ENCODE measurements at regions not wholly inside any gene's neighbourhood (a gene's known extent, or its start where the extent isn't known, plus 50 kb on each side); places are given as distances from the start of the nearest gene placed in this dataset.

DNA sequence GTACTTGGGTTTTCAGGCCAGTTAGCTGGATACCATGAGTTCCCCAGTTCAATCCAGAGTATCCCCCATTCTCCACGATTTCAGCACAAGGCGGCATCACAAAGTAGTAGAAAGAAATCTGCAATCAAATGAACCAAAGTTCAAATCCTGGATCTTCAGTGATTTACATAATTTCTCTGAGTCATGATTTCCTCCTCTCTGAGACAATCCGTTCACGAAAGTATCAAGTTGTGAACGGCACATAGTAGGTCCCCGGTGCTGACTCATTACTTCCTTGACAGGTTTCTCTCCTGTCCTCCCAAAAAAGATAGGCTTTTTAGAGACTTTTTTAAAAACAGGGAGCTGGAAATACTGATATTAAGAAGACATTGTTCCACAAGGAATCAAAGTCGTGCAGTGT lies 69.1 kb upstream of the AKIP1 start:
- TF ChIP-seq, protein P1, sequence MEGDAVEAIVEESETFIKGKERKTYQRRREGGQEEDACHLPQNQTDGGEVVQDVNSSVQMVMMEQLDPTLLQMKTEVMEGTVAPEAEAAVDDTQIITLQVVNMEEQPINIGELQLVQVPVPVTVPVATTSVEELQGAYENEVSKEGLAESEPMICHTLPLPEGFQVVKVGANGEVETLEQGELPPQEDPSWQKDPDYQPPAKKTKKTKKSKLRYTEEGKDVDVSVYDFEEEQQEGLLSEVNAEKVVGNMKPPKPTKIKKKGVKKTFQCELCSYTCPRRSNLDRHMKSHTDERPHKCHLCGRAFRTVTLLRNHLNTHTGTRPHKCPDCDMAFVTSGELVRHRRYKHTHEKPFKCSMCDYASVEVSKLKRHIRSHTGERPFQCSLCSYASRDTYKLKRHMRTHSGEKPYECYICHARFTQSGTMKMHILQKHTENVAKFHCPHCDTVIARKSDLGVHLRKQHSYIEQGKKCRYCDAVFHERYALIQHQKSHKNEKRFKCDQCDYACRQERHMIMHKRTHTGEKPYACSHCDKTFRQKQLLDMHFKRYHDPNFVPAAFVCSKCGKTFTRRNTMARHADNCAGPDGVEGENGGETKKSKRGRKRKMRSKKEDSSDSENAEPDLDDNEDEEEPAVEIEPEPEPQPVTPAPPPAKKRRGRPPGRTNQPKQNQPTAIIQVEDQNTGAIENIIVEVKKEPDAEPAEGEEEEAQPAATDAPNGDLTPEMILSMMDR (IDR thresholded peaks at IDR 0.05) = no peak
- TF ChIP-seq POLR2A (IDR thresholded peaks at IDR 0.05) = no peak

Data from heart left ventricle (tissue), 13 donors.